ENCODE measurements at regions not wholly inside any gene's neighbourhood (a gene's known extent, or its start where the extent isn't known, plus 50 kb on each side); places are given as distances from the start of the nearest gene placed in this dataset.

DNA sequence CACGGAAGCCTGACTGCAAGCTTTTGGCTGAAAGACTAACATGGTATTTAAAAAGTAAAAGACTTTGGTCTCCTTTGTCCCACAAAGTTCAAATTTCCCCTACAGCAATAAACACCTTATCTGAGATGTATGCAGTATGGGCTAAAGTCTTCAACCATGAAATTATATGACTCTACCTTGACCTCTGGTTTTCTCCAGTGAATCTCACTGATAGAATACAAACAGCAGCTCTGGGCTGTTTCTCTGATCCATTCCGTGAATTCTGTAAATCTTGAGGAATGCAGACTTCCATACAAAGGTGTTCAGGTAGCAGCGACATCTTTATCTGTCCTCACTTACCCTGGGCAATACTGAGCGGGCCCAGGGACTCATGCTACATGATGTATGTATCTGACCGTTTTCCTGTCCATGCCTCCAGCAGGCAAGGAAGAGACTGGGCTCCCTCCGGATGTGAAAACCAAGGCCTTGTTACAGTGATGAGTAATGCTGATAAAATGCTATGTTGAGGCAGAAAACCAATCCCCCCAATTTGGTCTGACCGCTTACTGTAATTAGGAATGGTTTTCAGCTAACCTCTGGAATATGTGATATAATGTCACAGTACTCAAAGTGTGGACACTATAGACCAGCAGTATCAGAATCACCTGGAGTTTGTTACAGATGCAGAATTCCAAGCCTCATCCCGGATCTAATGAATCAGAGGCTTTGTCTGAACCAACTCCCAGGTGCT is 589.8 kb downstream of the HS3ST4 start:
- no peak for DNase-seq (ENCODE audit: low read depth in 3 of 3)

- no peak for DNase-seq (ENCODE audit: low read depth in 3 of 3)
These were observed 604.0 kb downstream of the HS3ST4 start for GRCh38 chr16:26295625-26296304.

- DNase-seq (ENCODE audit: low read depth in 3 of 3): no peak
These were observed 609.8 kb downstream of the HS3ST4 start for GRCh38 chr16:26301516-26301915.

- no peak for DNase-seq (ENCODE audit: low read depth in 3 of 3)
These were observed 625.1 kb downstream of the HS3ST4 start for GRCh38 chr16:26316683-26317464.

- DNase-seq (ENCODE audit: low read depth in 3 of 3): no peak
These were observed 626.1 kb downstream of the HS3ST4 start for GRCh38 chr16:26317885-26318284.

DNA sequence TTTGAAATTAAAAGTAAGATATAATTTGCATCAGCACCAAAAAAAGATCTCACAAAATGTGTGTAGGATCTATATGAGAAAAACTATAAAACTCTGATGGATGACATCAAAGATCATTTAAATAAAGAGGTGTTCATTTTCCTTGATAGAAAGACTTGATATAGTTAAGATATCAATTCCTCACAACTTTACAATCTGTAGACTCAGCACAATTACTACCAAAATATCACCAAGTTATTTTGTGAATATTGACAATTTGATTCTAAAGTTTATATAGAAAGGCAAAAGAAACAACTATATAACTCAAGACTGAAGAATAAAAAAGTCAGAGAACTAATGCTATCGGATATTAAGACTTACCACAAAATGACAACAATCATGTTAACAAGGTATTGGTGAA is 638.9 kb downstream of the HS3ST4 start:
- no peak for DNase-seq (ENCODE audit: low read depth in 3 of 3)

DNA sequence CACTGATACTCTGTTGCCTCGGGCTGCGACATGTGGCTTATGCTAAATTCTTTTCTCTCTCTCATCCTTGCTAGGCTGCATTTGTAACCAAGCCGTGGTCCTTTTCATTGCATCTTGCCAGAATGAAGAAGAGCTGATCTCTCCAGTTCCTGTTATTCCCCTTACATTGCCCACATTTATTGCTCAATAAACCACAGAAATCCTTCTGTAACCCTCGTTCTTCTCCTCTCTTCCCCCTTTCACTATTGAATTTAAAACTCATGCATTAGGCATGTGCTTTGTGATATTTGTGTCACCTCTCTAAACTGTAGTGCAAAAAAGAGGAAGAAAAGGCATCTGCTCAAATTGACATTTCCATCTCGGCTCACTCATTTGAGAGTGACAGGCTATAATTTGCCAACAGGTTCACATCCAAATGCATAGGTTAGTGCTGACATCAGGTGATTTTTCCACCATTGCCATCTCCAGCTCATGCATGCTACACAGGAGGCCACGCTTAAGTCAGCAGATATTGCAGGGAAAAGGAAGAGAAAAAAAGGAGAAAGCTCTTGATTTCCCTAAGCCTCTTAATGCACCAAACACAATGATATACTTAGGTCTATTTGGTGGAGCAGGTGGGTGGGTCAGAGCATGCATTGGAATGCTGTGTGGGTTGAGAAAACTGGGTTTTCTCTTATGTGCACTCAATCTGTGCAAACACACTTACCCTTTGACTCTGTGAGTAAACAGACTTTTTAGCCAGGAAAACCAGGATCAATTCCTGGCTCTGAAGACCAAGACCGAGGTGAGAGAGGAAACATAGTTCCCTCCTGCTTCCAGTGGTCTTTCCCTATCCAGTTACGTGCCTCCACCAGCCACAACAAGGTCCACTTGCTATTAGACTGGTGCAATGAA is 642.7 kb downstream of the HS3ST4 start:
- DNase-seq (ENCODE audit: low read depth in 3 of 3): no peak

GRCh38 chr16:26335236-26335853 is 643.6 kb downstream of the HS3ST4 start:
- DNase-seq (ENCODE audit: low read depth in 3 of 3): no peak

DNA sequence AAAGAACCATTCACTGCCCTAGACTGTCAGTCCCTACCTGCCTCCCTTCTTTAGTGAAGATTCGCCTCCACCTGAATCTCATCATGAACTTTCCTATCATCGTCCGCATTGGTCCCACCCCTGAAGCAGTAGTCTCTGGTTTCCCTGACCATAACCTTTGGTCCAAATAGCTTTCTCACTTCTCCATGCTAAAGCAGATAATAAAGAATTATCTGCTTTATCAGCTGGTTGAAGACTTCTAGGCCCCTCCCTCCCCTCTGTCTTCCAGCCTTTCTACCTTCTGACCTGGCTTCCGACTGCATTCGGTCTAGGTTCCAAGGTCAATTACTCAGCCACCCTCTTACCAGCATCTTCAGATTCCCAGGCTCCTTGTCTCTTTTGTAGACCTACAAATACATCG is 650.9 kb downstream of the HS3ST4 start:
- DNase-seq (ENCODE audit: low read depth in 3 of 3): no peak

- no peak for DNase-seq (ENCODE audit: low read depth in 3 of 3)
These were observed 652.5 kb downstream of the HS3ST4 start for GRCh38 chr16:26344240-26344776.

DNA sequence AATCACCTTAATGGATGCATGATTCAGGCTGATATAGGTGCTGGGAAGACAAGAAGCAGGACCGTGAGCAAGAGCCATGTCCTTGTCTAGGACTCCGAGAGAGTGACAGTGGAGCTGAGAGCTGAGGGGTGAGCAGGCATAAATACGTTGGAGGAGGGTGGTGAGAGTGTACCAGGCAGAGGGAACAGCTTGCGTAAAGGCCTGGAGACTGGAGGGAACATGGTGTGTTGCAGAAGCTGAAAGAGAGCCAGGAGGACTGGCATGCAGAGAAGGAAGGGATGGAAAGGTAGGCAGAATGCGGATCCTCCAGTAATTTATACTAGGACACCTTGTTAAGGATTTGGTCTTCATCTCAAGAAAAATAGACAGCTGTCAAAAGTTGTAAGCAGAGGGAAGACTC is 653.2 kb downstream of the HS3ST4 start:
- DNase-seq (ENCODE audit: low read depth in 3 of 3): no peak

GRCh38 chr16:26345966-26346365 is 654.2 kb downstream of the HS3ST4 start:
- DNase-seq (ENCODE audit: low read depth in 3 of 3): no peak

- DNase-seq (ENCODE audit: low read depth in 3 of 3): no peak
These were observed 656.3 kb downstream of the HS3ST4 start for GRCh38 chr16:26348095-26348494.

DNA sequence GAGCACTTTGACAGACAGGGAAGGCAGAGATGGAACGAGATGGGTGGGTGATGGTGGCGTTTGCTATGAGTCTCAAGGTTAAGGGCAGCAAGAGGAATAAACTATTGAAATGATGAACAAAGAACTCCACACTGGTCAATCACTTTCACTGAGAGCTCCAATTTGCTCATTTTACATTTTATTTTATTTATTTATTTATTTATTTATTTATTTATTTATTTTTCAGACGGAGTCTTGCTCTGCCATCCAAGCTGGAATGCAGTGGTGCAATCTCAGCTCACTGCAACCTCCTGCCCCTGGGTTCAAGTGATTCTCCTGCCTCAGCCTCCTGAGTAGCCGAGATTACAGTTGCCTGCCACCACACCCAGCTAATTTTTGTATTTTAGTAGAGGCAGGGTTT is 669.1 kb downstream of the HS3ST4 start:
- no peak for DNase-seq (ENCODE audit: low read depth in 3 of 3)

- no peak for DNase-seq (ENCODE audit: low read depth in 3 of 3)
These were observed 671.8 kb downstream of the HS3ST4 start for GRCh38 chr16:26363581-26363980.

DNA sequence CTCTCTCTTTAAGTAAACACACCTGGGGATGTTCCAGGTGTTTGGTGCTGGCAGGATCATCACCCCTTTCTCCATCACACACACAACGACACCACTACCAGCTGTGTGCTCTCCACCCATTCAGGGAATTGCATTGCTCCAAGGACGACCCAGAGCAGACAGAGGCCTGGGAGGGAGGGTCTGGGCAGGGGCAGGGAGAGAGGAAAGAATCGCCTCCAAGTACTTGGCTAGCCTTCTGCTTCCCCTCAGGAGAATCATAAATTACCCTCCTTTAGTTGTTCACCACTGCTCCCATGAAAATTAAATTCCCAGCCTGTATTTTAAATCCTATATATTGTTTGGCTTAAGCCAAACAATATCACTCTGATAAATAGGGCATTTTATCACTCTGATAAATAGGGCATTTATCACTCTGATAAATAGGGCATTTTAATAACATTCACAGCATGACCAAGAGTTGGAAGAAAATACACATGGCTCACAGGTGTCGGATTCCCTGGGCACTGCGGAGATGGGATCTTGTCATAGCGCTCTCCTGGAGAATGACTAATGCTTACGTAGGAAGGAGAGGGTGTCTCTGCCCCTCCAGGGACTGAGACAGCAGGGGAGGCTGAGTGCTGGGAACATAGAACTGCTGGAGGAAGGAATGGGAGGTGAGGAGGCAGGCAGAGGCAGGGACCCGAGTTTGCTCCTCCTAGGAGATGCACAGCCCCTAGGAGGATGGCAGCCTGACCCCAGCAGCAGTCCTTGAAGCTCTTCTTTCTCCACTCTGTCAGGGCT is 673.6 kb downstream of the HS3ST4 start:
- DNase-seq (ENCODE audit: low read depth in 3 of 3): no peak

GRCh38 chr16:26371349-26371869 is 679.6 kb downstream of the HS3ST4 start:
- DNase-seq (ENCODE audit: low read depth in 3 of 3): no peak

DNA sequence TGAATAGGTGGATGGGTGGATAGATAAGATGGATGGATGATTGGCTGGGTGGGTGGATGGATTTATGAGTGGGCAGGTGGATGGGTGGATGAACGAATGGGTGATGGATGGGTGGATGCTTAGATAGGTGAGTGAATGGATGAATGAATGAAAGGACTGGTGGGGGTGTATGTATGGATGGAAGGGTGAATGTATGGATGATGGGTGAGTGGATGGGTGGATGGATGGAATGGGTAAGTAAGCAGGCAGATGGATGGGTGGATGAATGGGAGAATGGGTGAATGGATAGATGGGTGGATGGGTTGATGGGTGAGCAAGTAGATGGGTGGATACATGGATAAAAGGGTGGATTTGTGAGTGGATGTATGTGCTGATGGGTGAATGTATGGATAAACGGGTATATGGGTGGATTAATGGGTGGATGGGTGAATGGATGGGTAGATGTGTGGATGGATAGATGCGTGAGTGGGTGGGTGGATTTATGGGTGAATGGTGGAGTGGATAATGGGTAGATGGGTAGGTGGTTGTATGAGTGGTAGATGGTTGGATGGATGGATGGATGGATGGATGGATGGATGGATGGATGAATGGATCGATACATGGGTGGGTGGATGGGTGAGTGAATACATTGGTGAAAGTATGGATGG is 682.6 kb downstream of the HS3ST4 start:
- DNase-seq (ENCODE audit: low read depth in 3 of 3): no peak

- DNase-seq (ENCODE audit: low read depth in 3 of 3): no peak
These were observed 684.1 kb upstream of the C16orf82 start for GRCh38 chr16:26382586-26382985.
